ENCODE measurements at regions not wholly inside any gene's neighbourhood (a gene's known extent, or its start where the extent isn't known, plus 50 kb on each side); places are given as distances from the start of the nearest gene placed in this dataset.

GRCh38 chr2:217106650-217107014 is 246.8 kb upstream of the TNP1 start:
- TF ChIP-seq POLR2AphosphoS5 (IDR thresholded peaks at IDR 0.05) (no peak), CTCF (IDR thresholded peaks at IDR 0.05) (no peak), POLR2A (IDR thresholded peaks at IDR 0.05) (no peak), EP300 (IDR thresholded peaks at IDR 0.05) (no peak)
